ENCODE measurements at regions not wholly inside any gene's neighbourhood (a gene's known extent, or its start where the extent isn't known, plus 50 kb on each side); places are given as distances from the start of the nearest gene placed in this dataset.

DNA sequence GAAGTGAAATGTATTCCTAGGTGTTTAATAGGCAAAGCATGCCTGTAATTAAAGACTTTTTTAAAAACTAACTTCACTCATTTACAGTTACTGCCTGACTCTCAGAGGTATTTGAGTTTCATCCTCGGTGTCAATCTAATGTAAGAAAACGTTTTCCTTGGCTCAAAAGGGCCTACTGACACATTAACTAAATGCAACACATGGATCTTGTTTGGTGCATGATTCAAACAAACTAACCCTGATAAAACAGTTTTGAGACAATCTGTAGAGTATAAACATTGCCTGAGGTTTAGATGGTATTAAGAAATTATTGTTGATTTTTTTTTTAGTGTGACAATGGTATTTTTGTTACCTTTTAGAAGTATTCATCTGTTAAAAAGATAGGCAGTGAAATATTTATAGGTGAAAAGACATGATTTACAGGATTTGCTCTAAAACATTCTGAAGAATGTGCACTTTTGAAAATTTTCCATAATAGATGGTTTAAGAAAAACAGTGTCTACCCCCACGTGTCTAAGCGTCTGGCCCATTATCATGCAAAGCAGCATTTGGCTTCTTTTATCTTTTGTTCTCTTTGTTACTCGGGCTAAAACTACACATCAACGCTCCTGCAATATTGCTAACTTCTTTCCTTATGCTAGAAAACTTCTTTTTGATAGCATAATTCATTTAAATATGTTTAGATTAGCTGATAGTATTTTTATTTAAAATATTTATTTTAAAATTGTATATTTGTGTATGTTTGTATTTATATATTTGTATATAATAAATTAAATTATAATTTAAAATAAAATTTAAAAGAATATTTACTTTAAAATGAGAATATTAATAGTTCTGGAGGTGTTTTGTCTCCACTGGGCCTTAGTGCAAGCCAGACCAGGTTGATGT, 160.2 kb upstream of the NDUFV2 start (continued):
- TF ChIP-seq, protein P1, sequence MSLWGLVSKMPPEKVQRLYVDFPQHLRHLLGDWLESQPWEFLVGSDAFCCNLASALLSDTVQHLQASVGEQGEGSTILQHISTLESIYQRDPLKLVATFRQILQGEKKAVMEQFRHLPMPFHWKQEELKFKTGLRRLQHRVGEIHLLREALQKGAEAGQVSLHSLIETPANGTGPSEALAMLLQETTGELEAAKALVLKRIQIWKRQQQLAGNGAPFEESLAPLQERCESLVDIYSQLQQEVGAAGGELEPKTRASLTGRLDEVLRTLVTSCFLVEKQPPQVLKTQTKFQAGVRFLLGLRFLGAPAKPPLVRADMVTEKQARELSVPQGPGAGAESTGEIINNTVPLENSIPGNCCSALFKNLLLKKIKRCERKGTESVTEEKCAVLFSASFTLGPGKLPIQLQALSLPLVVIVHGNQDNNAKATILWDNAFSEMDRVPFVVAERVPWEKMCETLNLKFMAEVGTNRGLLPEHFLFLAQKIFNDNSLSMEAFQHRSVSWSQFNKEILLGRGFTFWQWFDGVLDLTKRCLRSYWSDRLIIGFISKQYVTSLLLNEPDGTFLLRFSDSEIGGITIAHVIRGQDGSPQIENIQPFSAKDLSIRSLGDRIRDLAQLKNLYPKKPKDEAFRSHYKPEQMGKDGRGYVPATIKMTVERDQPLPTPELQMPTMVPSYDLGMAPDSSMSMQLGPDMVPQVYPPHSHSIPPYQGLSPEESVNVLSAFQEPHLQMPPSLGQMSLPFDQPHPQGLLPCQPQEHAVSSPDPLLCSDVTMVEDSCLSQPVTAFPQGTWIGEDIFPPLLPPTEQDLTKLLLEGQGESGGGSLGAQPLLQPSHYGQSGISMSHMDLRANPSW (CRISPR knock-in tag; IDR thresholded peaks at IDR 0.05) = no peak

DNA sequence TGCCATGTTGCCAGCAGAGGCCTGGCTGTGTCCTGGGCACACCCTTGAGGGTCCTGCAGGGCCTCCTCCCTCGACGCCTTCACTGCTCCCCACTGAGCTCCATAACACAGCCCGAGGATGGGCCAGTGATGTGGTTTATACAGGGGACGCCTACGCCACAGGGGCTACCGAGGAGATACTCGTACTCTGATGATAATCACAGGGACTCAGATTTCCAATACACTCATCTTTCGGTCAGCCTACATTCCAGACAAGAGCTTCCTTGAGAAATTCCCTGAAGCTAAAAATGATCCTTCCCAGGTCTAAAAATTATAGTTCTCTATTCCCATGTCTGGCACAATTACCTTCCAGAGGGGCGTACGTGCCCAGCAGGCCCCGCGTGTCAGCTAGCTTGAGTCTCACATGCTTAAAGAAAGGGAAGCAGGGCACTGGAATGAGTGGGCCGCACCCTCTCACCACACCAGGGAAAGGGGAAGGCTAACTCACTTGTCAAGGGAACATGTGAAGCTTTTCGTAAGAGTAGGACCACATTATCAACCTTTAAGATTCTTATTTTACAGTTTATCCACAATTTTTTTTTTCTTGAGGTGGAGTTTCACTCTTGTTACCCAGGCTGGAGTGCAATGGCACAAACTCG, 159.5 kb upstream of the NDUFV2 start:
- Histone ChIP-seq H3K27ac (ENCODE audit: extremely low read depth, low read depth, low read length) (peak overlapping the region; percentile 28; the same call in 1 of the 3 replicates), H3K4me1 (replicated peaks in 1 of 2; ENCODE audit: control insufficient read depth in 2 of 2, insufficient read depth in 2 of 2, low read length in 2 of 2) (peaks cover 14 to 54% of the 10 kb centered on the region in 2 experiments), H3K9me3 (replicated peaks; ENCODE audit: control insufficient read depth, insufficient read depth, low read depth, low read length) (peaks cover 7% of the 10 kb centered on the region; the same call in 1 of the 2 replicates), H3K9me1 (ENCODE audit: control insufficient read depth, insufficient read depth, low read length) (no peaks in the 10 kb centered on the region), H3K9ac (ENCODE audit: insufficient read depth in 1 of 2, low read depth in 2 of 2, low read length in 2 of 2) (peak overlapping the region in 1 of 2 experiments; percentile 65; a peak in 2 of 4 replicates), H2AFZ (ENCODE audit: low read depth, low read length) (0 out of 2 replicates have a peak overlapping the region, but pooled peaks have one; percentile 11), H4K20me1 (replicated peaks; ENCODE audit: control insufficient read depth, insufficient read depth, low read length) (no peaks in the 10 kb centered on the region), H3K79me2 (ENCODE audit: control insufficient read depth, insufficient read depth, low read length) (no peaks in the 10 kb centered on the region), H3K4me3 (no peak overlapping the region), H3K27me3 (ENCODE audit: control insufficient read depth in 2 of 2, insufficient read depth in 2 of 2, low read length in 2 of 2) (no peaks in the 10 kb centered on the region), H3K36me3 (ENCODE audit: control insufficient read depth, insufficient read depth, low read length) (no peaks in the 10 kb centered on the region; the same call in 2 of the 3 replicates), H3K4me2 (ENCODE audit: insufficient read depth, low read length) (no peak overlapping the region)
- FAIRE-seq (no peak), ATAC-seq (no peak), DNase-seq (ENCODE audit: extremely low read depth in 1 of 4, low spot score in 3 of 4) (no peak)
- ChIA-PET POLR2A (no interaction called here), CTCF (ENCODE audit: low intra/inter-chr PET ratio) (no interaction called here)
- intact Hi-C loops (cut with micrococcal nuclease) (no loop called here), in situ Hi-C loops (cut with MboI) (no loop called here)
- BruUV-seq (replicated peaks) = no TSS peak
- 79% methylated on average over 15 of the region's 15 CpGs for WGBS (ENCODE audit: insufficient coverage, low coverage, missing lambda C conversion rate)
- TF ChIP-seq KLF6 (CRISPR knock-in tag; IDR thresholded peaks at IDR 0.05; ENCODE audit: borderline replicate concordance) (no peak), SREBF1 (IDR thresholded peaks at IDR 0.05; ENCODE audit: borderline replicate concordance, low read depth, low read length) (no peak), SAP30 (IDR thresholded peaks at IDR 0.05; ENCODE audit: borderline replicate concordance, insufficient read depth, low read depth, low read length, poor library complexity, severe bottlenecking) (no peak), ILF3 (IDR thresholded peaks at IDR 0.05; ENCODE audit: borderline replicate concordance) (no peak), ELF2 (CRISPR knock-in tag; IDR thresholded peaks at IDR 0.05) (no peak), RBM34 (IDR thresholded peaks at IDR 0.05; ENCODE audit: borderline replicate concordance, insufficient read depth, low read length) (no peak), FOXK1 (CRISPR knock-in tag; IDR thresholded peaks at IDR 0.05; ENCODE audit: borderline replicate concordance) (0 out of 2 replicates have a peak, but pooled peaks have one; percentile 12)
- TF ChIP-seq, protein P2, sequence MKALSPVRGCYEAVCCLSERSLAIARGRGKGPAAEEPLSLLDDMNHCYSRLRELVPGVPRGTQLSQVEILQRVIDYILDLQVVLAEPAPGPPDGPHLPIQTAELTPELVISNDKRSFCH (CRISPR knock-in tag; IDR thresholded peaks at IDR 0.05) = no peak
- TF ChIP-seq, protein P2 (tag; IDR thresholded peaks at IDR 0.05) = no peak
- TF ChIP-seq, protein P3, sequence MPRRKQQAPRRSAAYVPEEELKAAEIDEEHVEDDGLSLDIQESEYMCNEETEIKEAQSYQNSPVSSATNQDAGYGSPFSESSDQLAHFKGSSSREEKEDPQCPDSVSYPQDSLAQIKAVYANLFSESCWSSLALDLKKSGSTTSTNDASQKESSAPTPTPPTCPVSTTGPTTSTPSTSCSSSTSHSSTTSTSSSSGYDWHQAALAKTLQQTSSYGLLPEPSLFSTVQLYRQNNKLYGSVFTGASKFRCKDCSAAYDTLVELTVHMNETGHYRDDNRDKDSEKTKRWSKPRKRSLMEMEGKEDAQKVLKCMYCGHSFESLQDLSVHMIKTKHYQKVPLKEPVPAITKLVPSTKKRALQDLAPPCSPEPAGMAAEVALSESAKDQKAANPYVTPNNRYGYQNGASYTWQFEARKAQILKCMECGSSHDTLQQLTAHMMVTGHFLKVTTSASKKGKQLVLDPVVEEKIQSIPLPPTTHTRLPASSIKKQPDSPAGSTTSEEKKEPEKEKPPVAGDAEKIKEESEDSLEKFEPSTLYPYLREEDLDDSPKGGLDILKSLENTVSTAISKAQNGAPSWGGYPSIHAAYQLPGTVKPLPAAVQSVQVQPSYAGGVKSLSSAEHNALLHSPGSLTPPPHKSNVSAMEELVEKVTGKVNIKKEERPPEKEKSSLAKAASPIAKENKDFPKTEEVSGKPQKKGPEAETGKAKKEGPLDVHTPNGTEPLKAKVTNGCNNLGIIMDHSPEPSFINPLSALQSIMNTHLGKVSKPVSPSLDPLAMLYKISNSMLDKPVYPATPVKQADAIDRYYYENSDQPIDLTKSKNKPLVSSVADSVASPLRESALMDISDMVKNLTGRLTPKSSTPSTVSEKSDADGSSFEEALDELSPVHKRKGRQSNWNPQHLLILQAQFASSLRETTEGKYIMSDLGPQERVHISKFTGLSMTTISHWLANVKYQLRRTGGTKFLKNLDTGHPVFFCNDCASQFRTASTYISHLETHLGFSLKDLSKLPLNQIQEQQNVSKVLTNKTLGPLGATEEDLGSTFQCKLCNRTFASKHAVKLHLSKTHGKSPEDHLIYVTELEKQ (CRISPR knock-in tag; IDR thresholded peaks at IDR 0.05) = no peak

All from K562 (cell line).